AG09309 (cell line): ENCODE measurements at regions not wholly inside any gene's neighbourhood (a gene's known extent, or its start where the extent isn't known, plus 50 kb on each side); places are given as distances from the start of the nearest gene placed in this dataset.

Experiments used
- DNase-seq: peaks from one replicate; pipeline ENCODE4 v3.0.0-alpha.2; 2010; ENCODE audit warnings: low read depth
- H3K4me3 ChIP-seq: 2 replicates; pipeline ENCODE4 v1.5.1; 2011; ENCODE audit warnings: mild to moderate bottlenecking, low read depth, low read length, moderate library complexity; ENCODE audit not compliant: control insufficient read depth
- TF ChIP-seq, protein P1 (sequence below): IDR thresholded peaks from 2 replicates; pipeline ENCODE4 v1.5.1; 2011; ENCODE audit warnings: mild to moderate bottlenecking, low read depth, low read length, inconsistent platforms; ENCODE audit not compliant: insufficient read depth, control insufficient read depth; ENCODE audit errors: missing control alignments

DNA sequence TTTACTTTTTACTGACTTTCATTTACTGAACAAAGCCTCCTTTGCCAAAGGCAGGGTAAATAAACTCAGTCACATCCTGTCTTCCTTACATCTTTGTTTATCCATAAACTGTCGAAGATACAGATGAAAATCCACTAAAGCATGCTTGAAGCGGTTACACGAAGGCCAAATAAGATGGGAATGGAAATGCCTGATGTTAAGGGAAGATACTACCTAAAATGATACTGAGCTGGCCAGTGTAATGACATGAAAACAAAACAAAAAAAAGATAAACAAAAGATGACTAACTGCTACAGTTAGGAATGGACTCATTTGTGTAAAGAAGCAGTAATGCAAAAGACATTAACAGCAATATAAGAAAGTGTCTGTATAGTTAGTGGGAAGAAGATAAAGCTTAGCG lies 114.7 kb upstream of the ADAMTS9 start:
- TF ChIP-seq, protein P1, sequence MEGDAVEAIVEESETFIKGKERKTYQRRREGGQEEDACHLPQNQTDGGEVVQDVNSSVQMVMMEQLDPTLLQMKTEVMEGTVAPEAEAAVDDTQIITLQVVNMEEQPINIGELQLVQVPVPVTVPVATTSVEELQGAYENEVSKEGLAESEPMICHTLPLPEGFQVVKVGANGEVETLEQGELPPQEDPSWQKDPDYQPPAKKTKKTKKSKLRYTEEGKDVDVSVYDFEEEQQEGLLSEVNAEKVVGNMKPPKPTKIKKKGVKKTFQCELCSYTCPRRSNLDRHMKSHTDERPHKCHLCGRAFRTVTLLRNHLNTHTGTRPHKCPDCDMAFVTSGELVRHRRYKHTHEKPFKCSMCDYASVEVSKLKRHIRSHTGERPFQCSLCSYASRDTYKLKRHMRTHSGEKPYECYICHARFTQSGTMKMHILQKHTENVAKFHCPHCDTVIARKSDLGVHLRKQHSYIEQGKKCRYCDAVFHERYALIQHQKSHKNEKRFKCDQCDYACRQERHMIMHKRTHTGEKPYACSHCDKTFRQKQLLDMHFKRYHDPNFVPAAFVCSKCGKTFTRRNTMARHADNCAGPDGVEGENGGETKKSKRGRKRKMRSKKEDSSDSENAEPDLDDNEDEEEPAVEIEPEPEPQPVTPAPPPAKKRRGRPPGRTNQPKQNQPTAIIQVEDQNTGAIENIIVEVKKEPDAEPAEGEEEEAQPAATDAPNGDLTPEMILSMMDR = no peak
- no peak overlapping the region for H3K4me3 ChIP-seq
- no peak for DNase-seq

DNA sequence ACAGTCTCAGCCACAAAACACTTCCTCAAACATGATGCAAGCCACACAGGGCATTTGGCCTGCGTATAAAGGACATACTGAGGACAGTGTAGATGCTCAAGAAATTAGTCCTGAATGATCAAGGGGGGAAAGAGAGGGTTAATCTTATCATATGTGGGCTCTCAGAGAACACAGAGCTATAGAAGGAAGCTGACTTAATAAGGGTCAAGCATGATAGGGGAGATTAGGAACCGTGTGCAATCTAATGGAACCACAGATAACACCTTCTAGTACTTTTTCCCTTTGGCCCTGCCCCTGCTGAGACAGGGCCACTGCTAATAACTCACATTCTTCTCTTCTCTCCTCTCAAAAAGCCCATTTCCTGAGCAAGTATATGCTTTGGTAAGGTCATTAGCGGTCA lies 114.1 kb upstream of the ADAMTS9 start:
- no peak overlapping the region for H3K4me3 ChIP-seq
- DNase-seq = no peak
- TF ChIP-seq, protein P1 = no peak

DNA sequence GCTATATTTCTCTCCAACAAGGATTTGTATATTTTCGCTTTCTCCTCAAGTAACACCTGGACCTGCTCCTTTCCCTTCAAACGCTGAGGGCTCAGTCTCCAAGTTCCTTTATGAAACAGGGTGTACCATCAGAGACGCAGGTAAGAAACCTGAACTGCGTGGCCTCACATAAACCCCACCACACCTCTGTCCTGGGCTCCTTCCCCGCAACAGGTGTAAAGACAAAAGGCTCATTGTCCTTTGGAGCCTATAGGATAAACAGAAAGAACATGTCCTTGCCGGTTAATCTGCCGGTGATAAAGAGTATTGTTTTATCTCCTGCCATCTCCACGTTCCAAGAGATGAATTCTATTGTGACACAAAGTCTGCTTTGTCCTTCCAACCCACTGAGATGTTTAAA lies 111.8 kb upstream of the ADAMTS9 start:
- DNase-seq = no peak
- TF ChIP-seq, protein P1 = no peak
- no peak overlapping the region for H3K4me3 ChIP-seq

DNA sequence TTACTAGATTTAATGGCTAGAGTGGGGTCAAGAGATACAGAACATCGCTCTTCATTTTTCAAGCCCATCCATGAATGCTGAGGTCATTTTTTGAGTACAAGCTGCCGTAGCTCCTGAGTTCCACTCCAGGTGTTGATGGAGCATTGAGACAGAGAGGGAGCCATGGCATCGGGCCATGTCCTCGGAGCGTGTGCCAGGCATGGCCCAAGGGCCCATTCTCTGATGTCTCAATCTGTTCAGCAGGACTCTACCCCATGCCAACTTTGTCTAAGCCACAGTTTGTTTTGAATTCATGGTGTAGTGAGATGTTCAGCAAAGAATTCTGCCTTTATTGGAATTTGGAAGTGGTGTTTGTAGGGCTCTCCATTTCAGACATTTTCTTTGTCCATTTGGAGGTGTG lies 110.5 kb upstream of the ADAMTS9 start:
- no peak overlapping the region for H3K4me3 ChIP-seq
- no peak for DNase-seq
- TF ChIP-seq, protein P1 = no peak

DNA sequence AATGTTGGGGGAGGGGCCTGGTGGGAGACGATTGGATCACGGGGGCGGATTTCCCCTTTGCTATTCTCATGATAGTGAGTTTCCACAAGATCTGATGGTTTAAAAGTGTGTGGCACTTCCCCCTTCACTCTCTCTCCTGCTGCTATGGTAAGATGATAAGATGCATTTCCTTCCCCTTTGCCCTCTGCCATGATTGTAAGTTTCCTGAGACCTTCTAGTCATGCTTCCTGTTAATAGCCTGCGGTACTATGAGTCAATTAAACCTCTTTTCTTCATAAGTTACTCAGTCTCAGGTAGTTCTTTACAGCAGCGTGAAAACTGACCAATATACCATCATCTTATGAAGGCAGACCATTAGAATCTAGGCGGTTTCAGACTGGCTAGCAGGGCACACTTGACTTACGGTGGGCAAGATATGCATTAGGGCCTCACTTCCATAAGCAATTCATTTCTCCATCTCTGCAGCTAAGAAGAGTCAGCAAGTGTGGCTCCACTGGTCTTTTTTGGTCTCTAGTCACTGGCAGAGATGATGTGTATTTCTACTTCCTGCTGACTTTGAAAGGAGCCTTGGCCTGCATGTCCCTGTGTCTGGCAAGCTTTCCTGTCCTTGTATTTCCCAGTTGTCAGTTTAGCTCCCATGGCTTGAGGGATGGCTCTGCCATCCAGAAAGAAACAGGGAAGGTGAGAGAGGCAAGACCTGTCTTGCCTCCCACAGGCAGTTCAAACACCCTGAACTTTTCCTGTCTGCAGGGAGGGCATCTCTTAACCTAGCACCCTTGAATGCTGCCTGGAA lies 109.0 kb upstream of the ADAMTS9 start:
- no peak for DNase-seq
- no peak overlapping the region for H3K4me3 ChIP-seq
- TF ChIP-seq, protein P1 = no peak

DNA sequence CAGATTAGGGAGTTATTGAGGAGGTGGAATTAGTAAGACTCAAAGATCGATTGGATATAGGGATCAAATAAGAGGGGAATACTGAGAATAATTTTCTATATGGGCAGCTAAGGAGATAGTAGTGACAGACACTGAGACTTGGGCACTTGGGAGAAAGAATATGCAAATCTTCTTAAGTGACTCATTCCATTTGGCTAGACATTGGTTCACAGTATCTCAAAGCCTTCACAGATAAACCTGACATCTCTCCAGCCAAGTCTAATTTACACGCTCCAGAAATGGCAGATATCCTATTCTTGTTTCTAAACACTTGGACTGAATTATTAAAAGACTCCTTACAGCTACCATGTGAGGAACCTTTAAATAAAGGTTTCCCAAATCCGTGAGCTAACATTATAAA lies 104.6 kb upstream of the ADAMTS9 start:
- DNase-seq = no peak
- H3K4me3 ChIP-seq = no peak overlapping the region
- TF ChIP-seq, protein P1 = no peak

DNA sequence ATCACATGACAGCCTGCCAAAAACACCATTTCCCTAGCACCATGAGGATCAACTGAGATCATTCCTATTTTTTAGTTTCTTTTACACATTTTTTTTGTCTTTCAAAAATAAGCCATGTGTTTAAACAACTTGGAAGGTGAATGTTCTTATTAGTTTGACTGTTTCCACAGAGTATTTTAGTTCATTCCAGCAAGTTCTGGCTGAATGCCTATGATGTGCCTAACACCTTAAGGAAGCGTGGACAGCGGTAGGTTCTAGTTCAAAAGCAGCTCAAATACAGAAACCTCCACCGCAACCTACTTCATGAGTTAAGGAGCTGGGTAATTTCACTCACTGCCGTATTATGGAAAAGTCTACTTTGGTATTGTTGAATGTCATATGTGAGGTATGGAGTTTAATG lies 101.3 kb upstream of the ADAMTS9 start:
- no peak for DNase-seq
- TF ChIP-seq, protein P1 = no peak

More for the DNA sequence above, 101.3 kb upstream of the ADAMTS9 start:
- no peak overlapping the region for H3K4me3 ChIP-seq
